ENCODE measurements at regions not wholly inside any gene's neighbourhood (a gene's known extent, or its start where the extent isn't known, plus 50 kb on each side); places are given as distances from the start of the nearest gene placed in this dataset.

DNA sequence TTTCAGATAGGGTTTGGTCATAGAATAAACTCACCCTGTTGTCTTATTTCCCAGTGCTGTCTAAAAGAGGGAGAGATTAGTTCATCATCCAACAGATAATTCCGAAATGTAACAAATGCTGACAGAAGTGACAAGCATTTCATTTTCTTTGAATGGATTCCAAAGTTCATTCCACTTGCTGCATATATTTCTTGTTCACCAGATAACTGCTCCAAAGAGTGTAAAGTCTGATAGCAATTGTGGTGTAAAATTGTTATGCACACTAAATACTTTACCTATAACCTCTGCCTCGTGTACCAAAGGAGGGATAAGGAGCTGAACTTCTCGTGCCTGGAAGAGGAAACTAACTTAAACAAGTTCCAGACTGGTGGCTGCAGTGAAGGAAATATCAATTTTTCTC lies 290.0 kb upstream of the ADAMTSL1 start:
- H2BK12ac ChIP-seq (ENCODE audit: low read length in 2 of 2), result no peak overlapping the region
- H3K23ac ChIP-seq (ENCODE audit: low read length in 2 of 2), result no peak overlapping the region
- no peaks in the 10 kb centered on the region for H3K27me3 ChIP-seq (ENCODE audit: control insufficient read depth in 1 of 2, insufficient read depth in 1 of 2, low read length in 2 of 2)
- no peak overlapping the region for H3K14ac ChIP-seq (ENCODE audit: low read length in 2 of 2)
- H2BK120ac ChIP-seq (ENCODE audit: low read depth, low read length), result no peak overlapping the region
- H3K4me3 ChIP-seq (ENCODE audit: insufficient read depth in 1 of 2, low read depth in 1 of 2, low read length in 2 of 2), result no peak overlapping the region
- H2BK15ac ChIP-seq (ENCODE audit: low read depth, poor library complexity, severe bottlenecking), result no peak overlapping the region
- H2AFZ ChIP-seq (ENCODE audit: low read depth, low read length), result no peak overlapping the region
- H3K4ac ChIP-seq (ENCODE audit: low read depth in 1 of 2, low read length in 2 of 2), result no peak overlapping the region
- H3K18ac ChIP-seq (ENCODE audit: low read depth in 1 of 2, low read length in 2 of 2), result no peak overlapping the region
- DNase-seq, result no peak
- H3K9me3 ChIP-seq (ENCODE audit: control insufficient read depth, low read length), result no peaks in the 10 kb centered on the region
- no peaks in the 10 kb centered on the region for H3K4me1 ChIP-seq (ENCODE audit: control insufficient read depth, insufficient read depth, low read depth, low read length)
- no peaks in the 10 kb centered on the region for H3K79me1 ChIP-seq (replicated peaks; ENCODE audit: low read length, poor library complexity, severe bottlenecking)
- H3K4me2 ChIP-seq (ENCODE audit: low read length, poor library complexity, severe bottlenecking), result no peak overlapping the region
- no peaks in the 10 kb centered on the region for H3K36me3 ChIP-seq (ENCODE audit: control insufficient read depth in 1 of 2, insufficient read depth in 2 of 2, low read depth in 1 of 2, low read length in 2 of 2)
- H4K91ac ChIP-seq (ENCODE audit: low read length), result no peak overlapping the region
- H3K27ac ChIP-seq (ENCODE audit: low read length, poor library complexity, severe bottlenecking), result peak overlapping the region; percentile 85
- no peak overlapping the region for H3K9ac ChIP-seq (ENCODE audit: low read length)
- no peak overlapping the region for H4K8ac ChIP-seq (ENCODE audit: low read length)
- H2BK5ac ChIP-seq (ENCODE audit: low read depth, low read length, poor library complexity, severe bottlenecking), result peak overlapping the region; percentile 73
- WGBS, result 100% methylated on average over 1 of the region's 3 CpGs
- no peak overlapping the region for H2AK5ac ChIP-seq (ENCODE audit: low read length, severe bottlenecking)

DNA sequence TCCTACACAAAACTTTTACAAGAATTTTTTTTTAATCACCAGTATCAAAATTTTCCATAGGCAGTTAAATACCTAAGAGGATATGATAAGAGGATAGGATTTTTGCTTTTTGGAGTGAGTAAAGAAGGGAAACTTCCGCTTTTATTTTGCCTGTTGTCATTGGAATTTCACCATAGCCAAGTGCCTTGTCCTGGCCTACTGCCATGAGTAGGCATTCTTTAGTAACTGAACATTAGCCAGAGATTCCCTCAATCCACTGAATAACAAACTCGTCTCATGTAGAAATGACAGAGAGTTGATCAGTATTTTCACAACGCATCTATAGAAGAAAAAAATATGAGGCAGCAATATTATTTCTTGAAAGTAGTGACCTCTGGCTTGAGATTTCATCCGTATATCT lies 289.6 kb upstream of the ADAMTSL1 start:
- Histone ChIP-seq H3K79me1 (replicated peaks; ENCODE audit: low read length, poor library complexity, severe bottlenecking) (no peaks in the 10 kb centered on the region), H4K91ac (ENCODE audit: low read length) (no peak overlapping the region), H2BK12ac (ENCODE audit: low read length in 2 of 2) (no peak overlapping the region), H3K14ac (ENCODE audit: low read length in 2 of 2) (no peak overlapping the region), H2BK15ac (ENCODE audit: low read depth, poor library complexity, severe bottlenecking) (no peak overlapping the region), H3K4me3 (ENCODE audit: insufficient read depth in 1 of 2, low read depth in 1 of 2, low read length in 2 of 2) (no peak overlapping the region), H2AFZ (ENCODE audit: low read depth, low read length) (no peak overlapping the region), H3K9me3 (ENCODE audit: control insufficient read depth, low read length) (no peaks in the 10 kb centered on the region), H3K36me3 (ENCODE audit: control insufficient read depth in 1 of 2, insufficient read depth in 2 of 2, low read depth in 1 of 2, low read length in 2 of 2) (no peaks in the 10 kb centered on the region), H3K4me1 (ENCODE audit: control insufficient read depth, insufficient read depth, low read depth, low read length) (no peaks in the 10 kb centered on the region), H3K27ac (ENCODE audit: low read length, poor library complexity, severe bottlenecking) (peak overlapping the region; percentile 85), H2BK120ac (ENCODE audit: low read depth, low read length) (no peak overlapping the region), H3K23ac (ENCODE audit: low read length in 2 of 2) (no peak overlapping the region), H4K8ac (ENCODE audit: low read length) (no peak overlapping the region), H2AK5ac (ENCODE audit: low read length, severe bottlenecking) (no peak overlapping the region), H3K4me2 (ENCODE audit: low read length, poor library complexity, severe bottlenecking) (no peak overlapping the region), H3K4ac (ENCODE audit: low read depth in 1 of 2, low read length in 2 of 2) (no peak overlapping the region), H3K18ac (ENCODE audit: low read depth in 1 of 2, low read length in 2 of 2) (no peak overlapping the region), H3K9ac (ENCODE audit: low read length) (no peak overlapping the region), H2BK5ac (ENCODE audit: low read depth, low read length, poor library complexity, severe bottlenecking) (no peak overlapping the region), H3K27me3 (ENCODE audit: control insufficient read depth in 1 of 2, insufficient read depth in 1 of 2, low read length in 2 of 2) (no peaks in the 10 kb centered on the region)
- DNase-seq, result no peak
- WGBS, result 97% methylated on average over 3 of the region's 4 CpGs

DNA sequence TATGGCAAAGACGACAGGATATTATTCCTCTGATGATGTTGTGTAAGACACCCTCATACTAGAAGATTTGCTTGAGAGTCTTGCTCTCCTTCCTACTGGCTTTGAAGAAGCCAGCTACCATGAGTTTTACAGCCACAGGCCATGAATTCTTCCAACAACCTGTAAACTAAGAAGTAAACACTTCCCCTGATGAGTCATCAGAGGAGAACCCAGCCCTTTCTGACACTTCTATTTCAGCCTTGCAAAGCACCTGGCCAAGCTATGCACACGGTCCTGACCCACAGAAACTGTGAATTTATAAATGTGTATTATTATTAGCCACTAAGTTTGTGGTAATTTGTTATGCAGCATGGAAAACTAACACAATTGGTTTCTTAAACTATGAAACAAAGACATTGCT lies 288.8 kb upstream of the ADAMTSL1 start:
- 92% methylated on average over 1 of the region's 2 CpGs for WGBS
- no peaks in the 10 kb centered on the region for H3K9me3 ChIP-seq (ENCODE audit: control insufficient read depth, low read length)
- no peak overlapping the region for H3K14ac ChIP-seq (ENCODE audit: low read length in 2 of 2)
- no peak overlapping the region for H4K91ac ChIP-seq (ENCODE audit: low read length)
- no peak overlapping the region for H3K4me2 ChIP-seq (ENCODE audit: low read length, poor library complexity, severe bottlenecking)
- no peaks in the 10 kb centered on the region for H3K36me3 ChIP-seq (ENCODE audit: control insufficient read depth in 1 of 2, insufficient read depth in 2 of 2, low read depth in 1 of 2, low read length in 2 of 2)
- H3K23ac ChIP-seq (ENCODE audit: low read length in 2 of 2), result no peak overlapping the region
- no peak overlapping the region for H2BK5ac ChIP-seq (ENCODE audit: low read depth, low read length, poor library complexity, severe bottlenecking)
- no peaks in the 10 kb centered on the region for H3K27me3 ChIP-seq (ENCODE audit: control insufficient read depth in 1 of 2, insufficient read depth in 1 of 2, low read length in 2 of 2)
- H3K4me1 ChIP-seq (ENCODE audit: control insufficient read depth, insufficient read depth, low read depth, low read length), result no peaks in the 10 kb centered on the region
- H3K4ac ChIP-seq (ENCODE audit: low read depth in 1 of 2, low read length in 2 of 2), result no peak overlapping the region
- DNase-seq, result no peak
- no peak overlapping the region for H2AK5ac ChIP-seq (ENCODE audit: low read length, severe bottlenecking)
- no peaks in the 10 kb centered on the region for H3K79me1 ChIP-seq (replicated peaks; ENCODE audit: low read length, poor library complexity, severe bottlenecking)
- no peak overlapping the region for H2BK120ac ChIP-seq (ENCODE audit: low read depth, low read length)
- H2BK15ac ChIP-seq (ENCODE audit: low read depth, poor library complexity, severe bottlenecking), result no peak overlapping the region
- H3K4me3 ChIP-seq (ENCODE audit: insufficient read depth in 1 of 2, low read depth in 1 of 2, low read length in 2 of 2), result no peak overlapping the region
- peak overlapping the region; percentile 83 for H3K27ac ChIP-seq (ENCODE audit: low read length, poor library complexity, severe bottlenecking)
- no peak overlapping the region for H4K8ac ChIP-seq (ENCODE audit: low read length)
- H2BK12ac ChIP-seq (ENCODE audit: low read length in 2 of 2), result no peak overlapping the region
- H2AFZ ChIP-seq (ENCODE audit: low read depth, low read length), result no peak overlapping the region
- no peak overlapping the region for H3K18ac ChIP-seq (ENCODE audit: low read depth in 1 of 2, low read length in 2 of 2)
- no peak overlapping the region for H3K9ac ChIP-seq (ENCODE audit: low read length)

DNA sequence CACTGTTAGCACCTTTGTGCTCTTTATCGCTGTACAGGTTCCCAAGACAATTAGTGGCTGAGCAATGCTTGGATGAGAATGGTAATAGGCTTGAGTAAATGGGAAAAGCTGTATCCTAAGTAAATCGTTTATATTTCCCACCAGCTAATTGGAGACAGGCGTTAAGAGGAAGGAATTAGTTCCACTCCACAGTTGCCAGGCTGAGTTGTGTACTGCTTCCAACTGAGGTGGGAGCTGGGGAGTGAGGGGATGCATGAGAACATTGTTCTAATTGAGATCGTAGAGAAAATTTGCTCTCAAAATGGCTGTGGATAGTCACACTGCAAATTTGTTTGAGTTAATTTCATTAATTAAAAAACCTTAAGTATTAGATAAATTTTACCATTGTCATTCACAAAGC lies 285.0 kb upstream of the ADAMTSL1 start:
- H3K4me2 ChIP-seq (ENCODE audit: low read length, poor library complexity, severe bottlenecking), result no peak overlapping the region
- H3K27me3 ChIP-seq (ENCODE audit: control insufficient read depth in 1 of 2, insufficient read depth in 1 of 2, low read length in 2 of 2), result no peaks in the 10 kb centered on the region
- no peak overlapping the region for H2BK5ac ChIP-seq (ENCODE audit: low read depth, low read length, poor library complexity, severe bottlenecking)
- no peaks in the 10 kb centered on the region for H3K79me1 ChIP-seq (replicated peaks; ENCODE audit: low read length, poor library complexity, severe bottlenecking)
- peak overlapping the region; percentile 88 for H2AK5ac ChIP-seq (ENCODE audit: low read length, severe bottlenecking)
- no peak overlapping the region for H3K14ac ChIP-seq (ENCODE audit: low read length in 2 of 2)
- H3K27ac ChIP-seq (ENCODE audit: low read length, poor library complexity, severe bottlenecking), result no peak overlapping the region
- no peak overlapping the region for H2AFZ ChIP-seq (ENCODE audit: low read depth, low read length)
- no peaks in the 10 kb centered on the region for H3K36me3 ChIP-seq (ENCODE audit: control insufficient read depth in 1 of 2, insufficient read depth in 2 of 2, low read depth in 1 of 2, low read length in 2 of 2)
- H3K9me3 ChIP-seq (ENCODE audit: control insufficient read depth, low read length), result no peaks in the 10 kb centered on the region
- H3K4ac ChIP-seq (ENCODE audit: low read depth in 1 of 2, low read length in 2 of 2), result no peak overlapping the region
- no peak overlapping the region for H4K91ac ChIP-seq (ENCODE audit: low read length)
- no peaks in the 10 kb centered on the region for H3K4me1 ChIP-seq (ENCODE audit: control insufficient read depth, insufficient read depth, low read depth, low read length)
- 76% methylated on average over 3 of the region's 4 CpGs for WGBS
- H3K23ac ChIP-seq (ENCODE audit: low read length in 2 of 2), result no peak overlapping the region
- H3K4me3 ChIP-seq (ENCODE audit: insufficient read depth in 1 of 2, low read depth in 1 of 2, low read length in 2 of 2), result no peak overlapping the region
- H3K9ac ChIP-seq (ENCODE audit: low read length), result no peak overlapping the region
- H2BK15ac ChIP-seq (ENCODE audit: low read depth, poor library complexity, severe bottlenecking), result no peak overlapping the region
- DNase-seq, result no peak
- no peak overlapping the region for H2BK12ac ChIP-seq (ENCODE audit: low read length in 2 of 2)
- no peak overlapping the region for H4K8ac ChIP-seq (ENCODE audit: low read length)
- H3K18ac ChIP-seq (ENCODE audit: low read depth in 1 of 2, low read length in 2 of 2), result no peak overlapping the region
- H2BK120ac ChIP-seq (ENCODE audit: low read depth, low read length), result no peak overlapping the region
